ENCODE measurements at regions not wholly inside any gene's neighbourhood (a gene's known extent, or its start where the extent isn't known, plus 50 kb on each side); places are given as distances from the start of the nearest gene placed in this dataset.

- TF ChIP-seq CTCF (IDR thresholded peaks at IDR 0.05) (no peak), POLR2A (IDR thresholded peaks at IDR 0.05) (no peak)
These were observed 101.3 kb upstream of the KLHL29 start for GRCh38 chr2:23283653-23284052.

Data from heart left ventricle (tissue), 13 donors.